HepG2 (cell line): ENCODE measurements at regions not wholly inside any gene's neighbourhood (a gene's known extent, or its start where the extent isn't known, plus 50 kb on each side); places are given as distances from the start of the nearest gene placed in this dataset.

Experiments used
- POLR2AphosphoS5 ChIP-seq: IDR thresholded peaks from 2 replicates; pipeline ENCODE4 v1.6.1; 2012; ENCODE audit warnings: low read depth, low read length
- SOX13 ChIP-seq, 3 experiments: fragments of 450-650 bp in 1 of 3; sonication (generic) in 1 of 3; formaldehyde crosslinking in 1 of 3; IDR thresholded peaks in 2 of 3; conservative IDR thresholded peaks in 1 of 3; 2 replicates each; pipeline versions ENCODE4 v1.5.0 to v1.6.1; 2016 to 2020; ENCODE audit warnings: antibody characterized with exemption in 1 of 3, mild to moderate bottlenecking in 1 of 3, missing compliant biosample characterization in 1 of 3, missing genetic modification reagents in 1 of 3, moderate library complexity in 1 of 3
- TARDBP ChIP-seq: sonication (generic); formaldehyde crosslinking; IDR thresholded peaks from 2 replicates; pipeline ENCODE4 v1.8.0; 2022; ENCODE audit warnings: mild to moderate bottlenecking, missing genetic modification reagents
- XBP1 ChIP-seq: sonication (generic); formaldehyde crosslinking; IDR thresholded peaks from 2 replicates; pipeline ENCODE4 v1.5.0; 2020; ENCODE audit warnings: missing genetic modification reagents
- ZNF205 ChIP-seq: IDR thresholded peaks from 2 replicates; pipeline ENCODE4 v1.6.1; 2018; ENCODE audit warnings: missing biosample characterization, missing genetic modification reagents
- ZNF232 ChIP-seq: sonication (generic); formaldehyde crosslinking; IDR thresholded peaks from 2 replicates; pipeline ENCODE4 v1.4.0; 2020; ENCODE audit warnings: missing genetic modification reagents, borderline replicate concordance
- ZSCAN9 ChIP-seq: IDR thresholded peaks from 2 replicates; pipeline ENCODE4 v1.6.1; 2016; ENCODE audit warnings: borderline replicate concordance
- TF ChIP-seq, protein P1 (sequence below): sonication (generic); formaldehyde crosslinking; IDR thresholded peaks from 2 replicates; pipeline ENCODE4 v1.9.0; 2021; ENCODE audit warnings: missing genetic modification reagents, borderline replicate concordance
- TF ChIP-seq, protein P2 (sequence below): sonication (generic); formaldehyde crosslinking; IDR thresholded peaks from 2 replicates; pipeline ENCODE4 v1.5.0; 2020; ENCODE audit warnings: mild to moderate bottlenecking, missing genetic modification reagents, moderate library complexity

DNA sequence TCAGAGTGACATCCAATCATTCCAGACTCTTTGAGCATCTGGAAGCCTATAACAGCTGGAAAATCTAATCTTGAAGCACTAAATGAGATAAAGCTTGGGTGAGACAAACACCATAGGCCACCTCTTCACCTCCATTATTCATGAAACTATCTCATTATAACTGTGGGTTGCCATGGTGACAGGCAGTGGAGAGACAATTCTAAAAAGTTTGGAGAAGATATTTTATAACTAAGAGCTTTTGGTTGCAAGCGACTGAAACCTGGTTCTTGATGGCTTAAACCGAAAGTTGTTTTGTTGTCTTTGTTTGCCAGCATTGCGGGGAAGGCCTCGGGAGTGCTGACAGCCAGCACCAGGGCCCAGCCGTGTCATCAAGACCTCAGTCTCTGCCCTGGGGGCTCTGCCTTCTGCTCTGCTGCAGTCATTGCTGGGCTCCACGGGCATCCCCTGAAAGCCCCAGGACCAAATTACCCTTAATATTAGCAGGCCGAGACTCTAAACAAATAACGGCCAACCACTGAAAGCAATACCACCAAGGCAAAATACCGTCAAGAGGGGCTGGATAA lies 353.6 kb upstream of the SFSWAP start:
- TF ChIP-seq POLR2AphosphoS5, result no peak
- no peak for TF ChIP-seq ZSCAN9 (CRISPR knock-in tag)
- TF ChIP-seq, protein P1, sequence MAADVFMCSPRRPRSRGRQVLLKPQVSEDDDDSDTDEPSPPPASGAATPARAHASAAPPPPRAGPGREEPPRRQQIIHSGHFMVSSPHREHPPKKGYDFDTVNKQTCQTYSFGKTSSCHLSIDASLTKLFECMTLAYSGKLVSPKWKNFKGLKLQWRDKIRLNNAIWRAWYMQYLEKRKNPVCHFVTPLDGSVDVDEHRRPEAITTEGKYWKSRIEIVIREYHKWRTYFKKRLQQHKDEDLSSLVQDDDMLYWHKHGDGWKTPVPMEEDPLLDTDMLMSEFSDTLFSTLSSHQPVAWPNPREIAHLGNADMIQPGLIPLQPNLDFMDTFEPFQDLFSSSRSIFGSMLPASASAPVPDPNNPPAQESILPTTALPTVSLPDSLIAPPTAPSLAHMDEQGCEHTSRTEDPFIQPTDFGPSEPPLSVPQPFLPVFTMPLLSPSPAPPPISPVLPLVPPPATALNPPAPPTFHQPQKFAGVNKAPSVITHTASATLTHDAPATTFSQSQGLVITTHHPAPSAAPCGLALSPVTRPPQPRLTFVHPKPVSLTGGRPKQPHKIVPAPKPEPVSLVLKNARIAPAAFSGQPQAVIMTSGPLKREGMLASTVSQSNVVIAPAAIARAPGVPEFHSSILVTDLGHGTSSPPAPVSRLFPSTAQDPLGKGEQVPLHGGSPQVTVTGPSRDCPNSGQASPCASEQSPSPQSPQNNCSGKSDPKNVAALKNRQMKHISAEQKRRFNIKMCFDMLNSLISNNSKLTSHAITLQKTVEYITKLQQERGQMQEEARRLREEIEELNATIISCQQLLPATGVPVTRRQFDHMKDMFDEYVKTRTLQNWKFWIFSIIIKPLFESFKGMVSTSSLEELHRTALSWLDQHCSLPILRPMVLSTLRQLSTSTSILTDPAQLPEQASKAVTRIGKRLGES (CRISPR knock-in tag), result no peak
- no peak for TF ChIP-seq SOX13 (IDR thresholded peaks at IDR 0.05)
- TF ChIP-seq SOX13 (CRISPR knock-in tag; conservative IDR thresholded peaks at IDR 0.05 in 1 of 2, IDR thresholded peaks at IDR 0.05 in 1 of 2), result no peak
- TF ChIP-seq ZNF232, result no peak
- TF ChIP-seq XBP1 (CRISPR knock-in tag), result no peak
- TF ChIP-seq, protein P2, sequence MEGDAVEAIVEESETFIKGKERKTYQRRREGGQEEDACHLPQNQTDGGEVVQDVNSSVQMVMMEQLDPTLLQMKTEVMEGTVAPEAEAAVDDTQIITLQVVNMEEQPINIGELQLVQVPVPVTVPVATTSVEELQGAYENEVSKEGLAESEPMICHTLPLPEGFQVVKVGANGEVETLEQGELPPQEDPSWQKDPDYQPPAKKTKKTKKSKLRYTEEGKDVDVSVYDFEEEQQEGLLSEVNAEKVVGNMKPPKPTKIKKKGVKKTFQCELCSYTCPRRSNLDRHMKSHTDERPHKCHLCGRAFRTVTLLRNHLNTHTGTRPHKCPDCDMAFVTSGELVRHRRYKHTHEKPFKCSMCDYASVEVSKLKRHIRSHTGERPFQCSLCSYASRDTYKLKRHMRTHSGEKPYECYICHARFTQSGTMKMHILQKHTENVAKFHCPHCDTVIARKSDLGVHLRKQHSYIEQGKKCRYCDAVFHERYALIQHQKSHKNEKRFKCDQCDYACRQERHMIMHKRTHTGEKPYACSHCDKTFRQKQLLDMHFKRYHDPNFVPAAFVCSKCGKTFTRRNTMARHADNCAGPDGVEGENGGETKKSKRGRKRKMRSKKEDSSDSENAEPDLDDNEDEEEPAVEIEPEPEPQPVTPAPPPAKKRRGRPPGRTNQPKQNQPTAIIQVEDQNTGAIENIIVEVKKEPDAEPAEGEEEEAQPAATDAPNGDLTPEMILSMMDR, result no peak
- no peak for TF ChIP-seq TARDBP
- TF ChIP-seq ZNF205 (CRISPR knock-in tag), result no peak
